ENCODE measurements at regions not wholly inside any gene's neighbourhood (a gene's known extent, or its start where the extent isn't known, plus 50 kb on each side); places are given as distances from the start of the nearest gene placed in this dataset.

GRCh38 chr16:87133112-87133850 lies 183.9 kb downstream of the C16orf95 start:
- TF ChIP-seq, protein P1, sequence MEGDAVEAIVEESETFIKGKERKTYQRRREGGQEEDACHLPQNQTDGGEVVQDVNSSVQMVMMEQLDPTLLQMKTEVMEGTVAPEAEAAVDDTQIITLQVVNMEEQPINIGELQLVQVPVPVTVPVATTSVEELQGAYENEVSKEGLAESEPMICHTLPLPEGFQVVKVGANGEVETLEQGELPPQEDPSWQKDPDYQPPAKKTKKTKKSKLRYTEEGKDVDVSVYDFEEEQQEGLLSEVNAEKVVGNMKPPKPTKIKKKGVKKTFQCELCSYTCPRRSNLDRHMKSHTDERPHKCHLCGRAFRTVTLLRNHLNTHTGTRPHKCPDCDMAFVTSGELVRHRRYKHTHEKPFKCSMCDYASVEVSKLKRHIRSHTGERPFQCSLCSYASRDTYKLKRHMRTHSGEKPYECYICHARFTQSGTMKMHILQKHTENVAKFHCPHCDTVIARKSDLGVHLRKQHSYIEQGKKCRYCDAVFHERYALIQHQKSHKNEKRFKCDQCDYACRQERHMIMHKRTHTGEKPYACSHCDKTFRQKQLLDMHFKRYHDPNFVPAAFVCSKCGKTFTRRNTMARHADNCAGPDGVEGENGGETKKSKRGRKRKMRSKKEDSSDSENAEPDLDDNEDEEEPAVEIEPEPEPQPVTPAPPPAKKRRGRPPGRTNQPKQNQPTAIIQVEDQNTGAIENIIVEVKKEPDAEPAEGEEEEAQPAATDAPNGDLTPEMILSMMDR (IDR thresholded peaks at IDR 0.05; ENCODE audit: insufficient read depth, low read depth, low read length, missing control alignments): no peak
- no peak for DNase-seq (ENCODE audit: low read depth)
- H3K4me3 ChIP-seq (ENCODE audit: low read depth, low read length): no peak overlapping the region

GRCh38 chr16:87133966-87134627 lies 183.1 kb downstream of the C16orf95 start:
- DNase-seq (ENCODE audit: low read depth): no peak
- no peak overlapping the region for H3K4me3 ChIP-seq (ENCODE audit: low read depth, low read length)
- TF ChIP-seq, protein P1 (IDR thresholded peaks at IDR 0.05; ENCODE audit: insufficient read depth, low read depth, low read length, missing control alignments): no peak

- H3K4me3 ChIP-seq (ENCODE audit: low read depth, low read length): no peak overlapping the region
- TF ChIP-seq, protein P1 (IDR thresholded peaks at IDR 0.05; ENCODE audit: insufficient read depth, low read depth, low read length, missing control alignments): no peak
- DNase-seq (ENCODE audit: low read depth): no peak
These were observed 182.6 kb downstream of the C16orf95 start for GRCh38 chr16:87134628-87134995.

- H3K4me3 ChIP-seq (ENCODE audit: low read depth, low read length): no peak overlapping the region
- DNase-seq (ENCODE audit: low read depth): no peak
- TF ChIP-seq, protein P1 (IDR thresholded peaks at IDR 0.05; ENCODE audit: insufficient read depth, low read depth, low read length, missing control alignments): no peak
These were observed 181.8 kb downstream of the C16orf95 start for GRCh38 chr16:87135246-87136030.

GRCh38 chr16:87138316-87138715 lies 178.9 kb downstream of the C16orf95 start:
- TF ChIP-seq, protein P1 (IDR thresholded peaks at IDR 0.05; ENCODE audit: insufficient read depth, low read depth, low read length, missing control alignments): no peak
- no peak for DNase-seq (ENCODE audit: low read depth)
- H3K4me3 ChIP-seq (ENCODE audit: low read depth, low read length): no peak overlapping the region

DNA sequence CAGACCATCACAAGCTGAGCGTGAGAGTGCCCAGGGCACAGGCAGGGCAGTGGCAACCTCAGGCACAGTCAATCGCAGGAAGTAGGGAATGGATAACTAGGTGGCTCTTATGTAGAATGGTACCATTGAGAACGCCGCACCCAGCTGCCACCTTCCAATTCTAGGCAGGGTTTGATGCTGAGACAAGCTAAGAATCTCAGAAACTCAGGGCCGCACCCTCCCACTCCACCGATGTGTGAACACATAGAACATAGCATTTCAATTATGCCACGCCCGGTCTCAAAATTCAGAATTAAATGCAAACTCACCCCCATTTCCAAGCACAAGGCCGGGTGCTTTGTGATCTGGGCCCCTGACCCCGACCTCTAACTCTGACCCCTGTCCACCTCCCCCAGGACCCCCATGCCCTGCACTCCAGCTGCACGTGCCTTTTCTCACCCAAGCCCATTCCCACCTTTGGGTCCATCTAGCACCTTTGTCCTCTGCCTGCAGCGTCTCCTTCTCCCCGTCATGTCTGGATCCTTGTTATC lies 178.4 kb downstream of the C16orf95 start:
- TF ChIP-seq, protein P1 (IDR thresholded peaks at IDR 0.05; ENCODE audit: insufficient read depth, low read depth, low read length, missing control alignments): no peak
- no peak for DNase-seq (ENCODE audit: low read depth)
- no peak overlapping the region for H3K4me3 ChIP-seq (ENCODE audit: low read depth, low read length)

Measured in GM12865 (cell line).